ENCODE measurements at regions not wholly inside any gene's neighbourhood (a gene's known extent, or its start where the extent isn't known, plus 50 kb on each side); places are given as distances from the start of the nearest gene placed in this dataset.

DNA sequence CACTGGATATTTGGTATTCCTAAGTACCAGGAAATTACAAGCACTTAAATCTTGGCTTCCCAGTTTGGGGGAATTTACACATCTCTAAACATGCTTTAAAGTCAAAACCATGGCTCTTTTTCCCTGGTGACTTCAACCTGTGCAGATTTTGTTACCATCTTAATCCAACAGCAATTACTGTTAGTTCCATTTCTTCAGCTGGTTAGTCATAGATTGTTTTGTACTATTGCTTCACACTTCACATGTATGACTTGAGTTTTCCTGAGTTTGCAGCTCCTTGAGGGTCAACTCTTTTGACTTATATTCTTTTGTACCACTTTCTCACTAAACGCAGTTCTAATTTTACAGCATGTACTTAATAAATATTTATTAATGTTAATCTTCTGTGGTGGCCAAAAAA is 203.4 kb upstream of the RND3 start:
- Mint-ChIP-seq H3K36me3 (ENCODE audit: unreplicated experiment) (no peaks in the 10 kb centered on the region), H3K27me3 (ENCODE audit: unreplicated experiment) (peaks cover 1% of the 10 kb centered on the region), H3K4me1 (ENCODE audit: low read depth, unreplicated experiment) (no peaks in the 10 kb centered on the region), H3K9me3 (ENCODE audit: unreplicated experiment) (no peaks in the 10 kb centered on the region), H3K4me3 (ENCODE audit: unreplicated experiment) (no peak overlapping the region), H3K27ac (ENCODE audit: unreplicated experiment) (no peak overlapping the region)
- DNase-seq = no peak
- TF ChIP-seq, protein P1, sequence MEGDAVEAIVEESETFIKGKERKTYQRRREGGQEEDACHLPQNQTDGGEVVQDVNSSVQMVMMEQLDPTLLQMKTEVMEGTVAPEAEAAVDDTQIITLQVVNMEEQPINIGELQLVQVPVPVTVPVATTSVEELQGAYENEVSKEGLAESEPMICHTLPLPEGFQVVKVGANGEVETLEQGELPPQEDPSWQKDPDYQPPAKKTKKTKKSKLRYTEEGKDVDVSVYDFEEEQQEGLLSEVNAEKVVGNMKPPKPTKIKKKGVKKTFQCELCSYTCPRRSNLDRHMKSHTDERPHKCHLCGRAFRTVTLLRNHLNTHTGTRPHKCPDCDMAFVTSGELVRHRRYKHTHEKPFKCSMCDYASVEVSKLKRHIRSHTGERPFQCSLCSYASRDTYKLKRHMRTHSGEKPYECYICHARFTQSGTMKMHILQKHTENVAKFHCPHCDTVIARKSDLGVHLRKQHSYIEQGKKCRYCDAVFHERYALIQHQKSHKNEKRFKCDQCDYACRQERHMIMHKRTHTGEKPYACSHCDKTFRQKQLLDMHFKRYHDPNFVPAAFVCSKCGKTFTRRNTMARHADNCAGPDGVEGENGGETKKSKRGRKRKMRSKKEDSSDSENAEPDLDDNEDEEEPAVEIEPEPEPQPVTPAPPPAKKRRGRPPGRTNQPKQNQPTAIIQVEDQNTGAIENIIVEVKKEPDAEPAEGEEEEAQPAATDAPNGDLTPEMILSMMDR (IDR thresholded peaks at IDR 0.05; ENCODE audit: partially characterized antibody, unreplicated experiment) = no peak

DNA sequence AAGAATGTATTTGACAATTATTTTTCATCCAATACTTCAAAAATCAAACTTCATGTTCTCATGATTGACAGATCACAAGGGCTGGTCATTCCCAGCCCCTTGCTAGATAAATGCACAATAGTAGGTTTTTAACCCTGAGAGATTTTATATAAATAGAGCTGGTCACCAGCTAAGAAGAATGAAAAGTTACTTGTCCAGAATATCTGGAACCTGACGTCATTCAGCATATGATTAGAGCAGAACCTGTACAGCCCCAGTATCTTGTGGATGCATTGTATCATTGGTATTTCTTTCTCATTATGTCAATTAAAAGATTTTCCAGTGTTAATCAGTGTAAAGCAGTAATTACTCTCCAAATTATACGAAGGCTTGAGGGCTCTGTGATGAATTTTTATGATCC is 202.8 kb upstream of the RND3 start:
- no peaks in the 10 kb centered on the region for H3K9me3 Mint-ChIP-seq (ENCODE audit: unreplicated experiment)
- H3K36me3 Mint-ChIP-seq (ENCODE audit: unreplicated experiment) = no peaks in the 10 kb centered on the region
- TF ChIP-seq, protein P1 (IDR thresholded peaks at IDR 0.05; ENCODE audit: partially characterized antibody, unreplicated experiment) = no peak
- no peaks in the 10 kb centered on the region for H3K4me1 Mint-ChIP-seq (ENCODE audit: low read depth, unreplicated experiment)
- no peak overlapping the region for H3K4me3 Mint-ChIP-seq (ENCODE audit: unreplicated experiment)
- H3K27me3 Mint-ChIP-seq (ENCODE audit: unreplicated experiment) = peaks cover 1% of the 10 kb centered on the region
- no peak overlapping the region for H3K27ac Mint-ChIP-seq (ENCODE audit: unreplicated experiment)
- no peak for DNase-seq

DNA sequence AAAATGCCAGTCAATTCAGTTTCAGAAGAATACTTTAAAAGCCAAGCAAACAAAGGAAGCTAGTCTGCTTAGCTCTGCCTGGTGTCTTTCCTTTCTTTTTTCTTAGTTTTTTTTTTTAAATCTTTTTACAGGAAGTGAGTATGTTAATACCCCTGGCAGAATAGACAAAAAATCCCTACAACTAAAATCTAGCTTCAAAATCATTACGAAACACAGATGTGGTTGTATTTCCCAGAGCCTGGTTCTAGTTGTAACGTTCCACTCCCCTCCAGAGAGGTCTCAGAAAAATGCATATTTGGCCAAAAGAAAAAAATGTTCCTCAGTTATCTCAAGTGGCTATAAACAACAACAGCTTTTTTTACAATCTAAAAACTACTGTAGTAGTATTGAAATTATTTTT is 202.1 kb upstream of the RND3 start:
- H3K27ac Mint-ChIP-seq (ENCODE audit: unreplicated experiment) = no peak overlapping the region

DNA sequence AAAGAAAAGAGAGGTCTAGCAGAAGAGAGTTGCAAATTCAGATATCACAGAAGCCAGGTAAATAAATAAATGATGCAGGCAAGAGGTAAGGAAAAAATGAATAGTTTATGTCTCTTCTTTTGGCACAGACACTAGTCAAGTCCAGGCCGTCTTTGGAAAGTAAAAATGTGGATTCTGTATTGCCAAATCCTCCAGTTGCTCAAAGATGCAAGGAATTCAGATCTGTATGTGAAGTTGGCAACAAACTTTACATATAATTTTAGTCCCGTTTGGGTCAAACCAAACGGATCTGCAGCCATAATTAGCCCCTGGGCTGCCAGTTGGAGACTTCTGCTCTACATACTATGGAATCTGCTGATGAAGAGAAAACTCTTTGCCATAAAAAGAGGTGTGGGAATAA is 200.5 kb upstream of the RND3 start:
- no peaks in the 10 kb centered on the region for H3K9me3 Mint-ChIP-seq (ENCODE audit: unreplicated experiment)

More for the DNA sequence above, 202.1 kb upstream of the RND3 start:
- no peaks in the 10 kb centered on the region for H3K4me1 Mint-ChIP-seq (ENCODE audit: low read depth, unreplicated experiment)
- TF ChIP-seq, protein P1 (IDR thresholded peaks at IDR 0.05; ENCODE audit: partially characterized antibody, unreplicated experiment) = no peak
- H3K36me3 Mint-ChIP-seq (ENCODE audit: unreplicated experiment) = no peaks in the 10 kb centered on the region
- peaks cover 1% of the 10 kb centered on the region for H3K27me3 Mint-ChIP-seq (ENCODE audit: unreplicated experiment)
- H3K4me3 Mint-ChIP-seq (ENCODE audit: unreplicated experiment) = no peak overlapping the region
- DNase-seq = no peak
- no peaks in the 10 kb centered on the region for H3K9me3 Mint-ChIP-seq (ENCODE audit: unreplicated experiment)

DNA sequence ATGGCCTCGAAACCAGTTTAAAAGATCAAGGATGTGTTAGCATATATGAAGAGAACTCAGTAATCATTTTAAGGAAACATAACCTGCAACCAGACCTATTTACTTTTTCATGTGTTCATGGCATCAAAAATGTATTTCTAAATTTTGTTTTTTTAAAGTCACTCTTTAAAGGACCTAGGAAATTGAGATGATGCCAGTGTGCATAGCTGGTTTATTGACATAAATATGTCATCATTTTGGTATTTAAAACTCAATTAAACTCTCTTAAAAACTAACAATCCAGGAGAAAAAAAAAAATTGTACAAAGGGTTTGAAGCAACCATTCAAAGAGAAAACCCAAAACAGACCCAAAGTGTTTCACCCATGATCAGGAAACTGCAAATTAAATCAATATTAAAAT is 198.9 kb upstream of the RND3 start:
- no peaks in the 10 kb centered on the region for H3K27me3 Mint-ChIP-seq (ENCODE audit: unreplicated experiment)
- H3K27ac Mint-ChIP-seq (ENCODE audit: unreplicated experiment) = no peak overlapping the region
- no peak overlapping the region for H3K4me3 Mint-ChIP-seq (ENCODE audit: unreplicated experiment)
- TF ChIP-seq, protein P1 (IDR thresholded peaks at IDR 0.05; ENCODE audit: partially characterized antibody, unreplicated experiment) = no peak
- no peaks in the 10 kb centered on the region for H3K4me1 Mint-ChIP-seq (ENCODE audit: low read depth, unreplicated experiment)
- no peaks in the 10 kb centered on the region for H3K36me3 Mint-ChIP-seq (ENCODE audit: unreplicated experiment)
- H3K9me3 Mint-ChIP-seq (ENCODE audit: unreplicated experiment) = no peaks in the 10 kb centered on the region
- no peak for DNase-seq

More for the DNA sequence above, 200.5 kb upstream of the RND3 start:
- Mint-ChIP-seq H3K36me3 (ENCODE audit: unreplicated experiment) (no peaks in the 10 kb centered on the region), H3K27ac (ENCODE audit: unreplicated experiment) (no peak overlapping the region), H3K4me1 (ENCODE audit: low read depth, unreplicated experiment) (no peaks in the 10 kb centered on the region), H3K27me3 (ENCODE audit: unreplicated experiment) (no peaks in the 10 kb centered on the region), H3K4me3 (ENCODE audit: unreplicated experiment) (no peak overlapping the region)
- no peak for DNase-seq
- TF ChIP-seq, protein P1 (IDR thresholded peaks at IDR 0.05; ENCODE audit: partially characterized antibody, unreplicated experiment) = no peak

Data from glutamatergic neuron (in vitro differentiated cells).